ENCODE measurements at regions not wholly inside any gene's neighbourhood (a gene's known extent, or its start where the extent isn't known, plus 50 kb on each side); places are given as distances from the start of the nearest gene placed in this dataset.

GRCh38 chr11:37968148-37968547, 1370.1 kb upstream of the RAG2 start:
- no peak overlapping the region for H3K4me3 ChIP-seq (ENCODE audit: low read depth, low read length)
- TF ChIP-seq CTCF (IDR thresholded peaks at IDR 0.05; ENCODE audit: low read depth, low read length), result no peak

GRCh38 chr11:37967635-37968034, 1369.6 kb upstream of the RAG2 start:
- TF ChIP-seq CTCF (IDR thresholded peaks at IDR 0.05; ENCODE audit: low read depth, low read length), result no peak
- no peak overlapping the region for H3K4me3 ChIP-seq (ENCODE audit: low read depth, low read length)

- no peak for TF ChIP-seq CTCF (IDR thresholded peaks at IDR 0.05; ENCODE audit: low read depth, low read length)
- no peak overlapping the region for H3K4me3 ChIP-seq (ENCODE audit: low read depth, low read length)
Measured at GRCh38 chr11:37963440-37963839, 1365.4 kb upstream of the RAG2 start.

GRCh38 chr11:37957717-37958116, 1359.7 kb upstream of the RAG2 start:
- H3K4me3 ChIP-seq (ENCODE audit: low read depth, low read length), result no peak overlapping the region
- TF ChIP-seq CTCF (IDR thresholded peaks at IDR 0.05; ENCODE audit: low read depth, low read length), result no peak

- no peak for TF ChIP-seq CTCF (IDR thresholded peaks at IDR 0.05; ENCODE audit: low read depth, low read length)
- no peak overlapping the region for H3K4me3 ChIP-seq (ENCODE audit: low read depth, low read length)
Measured at GRCh38 chr11:37951996-37952395, 1354.0 kb upstream of the RAG2 start.

GRCh38 chr11:37948258-37948657, 1350.2 kb upstream of the RAG2 start:
- H3K4me3 ChIP-seq (ENCODE audit: low read depth, low read length), result no peak overlapping the region
- TF ChIP-seq CTCF (IDR thresholded peaks at IDR 0.05; ENCODE audit: low read depth, low read length), result no peak

- TF ChIP-seq CTCF (IDR thresholded peaks at IDR 0.05; ENCODE audit: low read depth, low read length), result no peak
- no peak overlapping the region for H3K4me3 ChIP-seq (ENCODE audit: low read depth, low read length)
Measured at GRCh38 chr11:37947821-37948220, 1349.8 kb upstream of the RAG2 start.

Data from WI38 (cell line).